Pancreas (tissue), 10 donors: ENCODE measurements at regions not wholly inside any gene's neighbourhood (a gene's known extent, or its start where the extent isn't known, plus 50 kb on each side); places are given as distances from the start of the nearest gene placed in this dataset.
A peak's percentile ranks its signal among the peaks of the same experiment; 100 is the strongest.

Source experiments
- ATAC-seq, 4 donors: fragments of 200-7000 bp; cut with Tn5 transposase; one replicate each; pipeline versions ENCODE4 v1.8.0 to v1.9.1; 2020; ENCODE audit warnings: mild to moderate bottlenecking in 4 of 4, moderate library complexity in 4 of 4
- DNase-seq, 6 donors: peaks; one replicate each; pipeline ENCODE4 v3.0.0-alpha.2; 2020
- FAIRE-seq: peaks from 2 replicates; lab custom pipeline; 2012; peaks lifted over from hg19 to GRCh38; lab: Jason Lieb, UNC
- H3K27ac ChIP-seq, 4 donors: fragments of 200-600 bp; sonication (generic); 1 replicate in 3 of 4; 2 replicates in 1 of 4; pipeline versions ENCODE4 v1.5.0 to v1.8.0; 2020
- H3K27me3 ChIP-seq, 4 donors: fragments of 200-600 bp; one replicate each; pipeline ENCODE4 v1.8.0; 2021
- H3K36me3 ChIP-seq, 3 donors: fragments of 200-600 bp; sonication (generic) in 1 of 3; one replicate each; pipeline versions ENCODE4 v1.5.0 to v1.8.0; 2020 to 2021
- H3K4me1 ChIP-seq, 3 donors: fragments of 200-600 bp; one replicate each; pipeline ENCODE4 v1.8.0; 2021
- H3K4me3 ChIP-seq, 4 donors: fragments of 200-600 bp; sonication (generic) in 2 of 4; one replicate each; pipeline versions ENCODE4 v1.5.0 to v1.8.0; 2020 to 2021
- H3K9me3 ChIP-seq, 4 donors: fragments of 200-600 bp; one replicate each; pipeline ENCODE4 v1.8.0; 2021
- CTCF ChIP-seq, 4 donors: fragments of 200-600 bp; sonication (generic) in 3 of 4; IDR thresholded peaks; one replicate each; pipeline versions ENCODE4 v1.5.0 to v1.8.0; 2021; ENCODE audit warnings: antibody characterized with exemption in 4 of 4
- WGBS, 2 donors: extraction: QIAGEN DNeasy Blood & Tissue Kit; methylation state at CpG; one replicate each; pipeline ENCODE4 v1.1.7; 2013; 5-methylcytosine and 5-hydroxymethylcytosine counted together
- intact Hi-C, 3 donors: fragments of 100-400 bp; cut with DNase I; formaldehyde crosslinking; loops; one replicate each; pipeline versions ENCODE4 v1.11.1 to v1.14.2; 2022
- donor health status: healthy with polysubstance abuse.
- donor health status: DM: no; HTN: no; CAD: no; lungs with moderate emphysema.
- donor health status: DM: no; HTN: no; CAD: no.
- donor health status: control.
- donor health status: control.
- donor health status: Bipolar disorder and iron deficiency.
- donor health status: DM: yes; HTN: yes; CAD: no.
- donor health status: DM: no; HTN: no; CAD: no.
- donor health status: DM: no; HTN: no; CAD: no.
- donor health status: DM: yes; HTN: yes; CAD: no.

GRCh38 chr16:86662740-86663139 is 84.4 kb downstream of the FOXL1 start:
- H3K4me3 ChIP-seq = no peak overlapping the region
- no peaks in the 10 kb centered on the region for H3K36me3 ChIP-seq
- peaks cover 0 to 8% (median 0%) of the 10 kb centered on the region in 4 donors for H3K27me3 ChIP-seq
- no peaks in the 10 kb centered on the region for H3K4me1 ChIP-seq
- H3K9me3 ChIP-seq = no peaks in the 10 kb centered on the region
- FAIRE-seq = no peak
- ATAC-seq = no peak
- intact Hi-C loops = no loop called here
- no peak for TF ChIP-seq CTCF (IDR thresholded peaks at IDR 0.05)
- WGBS, 2 donors = 32 to 51% methylated on average over 3 of the region's 3 CpGs
- no peak overlapping the region for H3K27ac ChIP-seq
- no peak for DNase-seq

GRCh38 chr16:86663685-86664521 is 85.6 kb downstream of the FOXL1 start:
- DNase-seq (no peak), FAIRE-seq (no peak), ATAC-seq (no peak)
- Histone ChIP-seq H3K4me1 (no peaks in the 10 kb centered on the region), H3K4me3 (no peak overlapping the region), H3K27ac (no peak overlapping the region), H3K36me3 (no peaks in the 10 kb centered on the region), H3K27me3 (peaks cover 0 to 8% (median 0%) of the 10 kb centered on the region in 4 donors), H3K9me3 (no peaks in the 10 kb centered on the region)
- 56 to 64% methylated on average over 19 of the region's 19 CpGs for WGBS, 2 donors
- TF ChIP-seq CTCF (IDR thresholded peaks at IDR 0.05) = no peak
- intact Hi-C loops = no loop called here

- Histone ChIP-seq H3K27ac (no peak overlapping the region), H3K27me3 (peaks cover 0 to 8% (median 0%) of the 10 kb centered on the region in 4 donors), H3K9me3 (no peaks in the 10 kb centered on the region), H3K4me1 (no peaks in the 10 kb centered on the region), H3K36me3 (no peaks in the 10 kb centered on the region), H3K4me3 (no peak overlapping the region)
- peak in 3 of 4 donors; percentile 49 to 85 (median 60) for ATAC-seq
- no peak for DNase-seq
- intact Hi-C loops = no loop called here
- WGBS, 2 donors = 68 to 74% methylated on average over 11 of the region's 11 CpGs
- TF ChIP-seq CTCF (IDR thresholded peaks at IDR 0.05) = no peak
- FAIRE-seq = no peak
These were observed 86.4 kb downstream of the FOXL1 start for GRCh38 chr16:86664522-86665318.

GRCh38 chr16:86665319-86665675 is 86.9 kb downstream of the FOXL1 start:
- Histone ChIP-seq H3K36me3 (no peaks in the 10 kb centered on the region), H3K27ac (no peak overlapping the region), H3K4me1 (no peaks in the 10 kb centered on the region), H3K4me3 (no peak overlapping the region), H3K27me3 (peaks cover 0 to 8% (median 0%) of the 10 kb centered on the region in 4 donors), H3K9me3 (no peaks in the 10 kb centered on the region)
- FAIRE-seq (no peak), ATAC-seq (no peak), DNase-seq (no peak)
- TF ChIP-seq CTCF (IDR thresholded peaks at IDR 0.05) = no peak
- 36 to 37% methylated on average over 2 of the region's 2 CpGs for WGBS, 2 donors
- intact Hi-C loops = no loop called here
